ENCODE measurements at regions not wholly inside any gene's neighbourhood (a gene's known extent, or its start where the extent isn't known, plus 50 kb on each side); places are given as distances from the start of the nearest gene placed in this dataset.

DNA sequence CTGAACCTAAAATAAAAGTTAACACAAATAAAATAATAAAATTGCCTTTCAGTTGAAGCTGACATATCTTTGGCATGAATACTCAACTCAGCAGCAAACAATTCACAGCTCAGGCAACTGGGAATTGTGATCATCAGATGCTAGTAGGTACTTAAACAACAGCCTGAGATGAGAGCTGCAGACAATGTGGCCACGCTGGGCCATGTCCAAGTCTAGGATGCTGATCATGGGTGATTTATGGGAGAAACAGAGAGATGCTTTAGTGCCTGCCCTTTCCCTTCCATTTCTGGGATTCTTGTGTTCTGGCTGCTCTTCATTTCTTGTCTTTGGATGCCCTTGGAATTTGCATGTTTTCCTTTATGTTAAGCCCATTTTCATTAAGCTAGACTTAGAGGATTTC lies 212.4 kb upstream of the CWC22 start:
- no peaks in the 10 kb centered on the region for H3K4me1 ChIP-seq (ENCODE audit: control insufficient read depth in 1 of 2, insufficient read depth in 2 of 2, low read depth in 1 of 2, low read length in 1 of 2)
- 0% methylated on average over 1 of the region's 1 CpG for WGBS (ENCODE audit: low lambda C conversion rate)
- no peak overlapping the region; a peak in 1 of 4 replicates for H3K27ac ChIP-seq (ENCODE audit: low read depth in 2 of 2, low read length in 1 of 2)
- no peak for DNase-seq
- no peak overlapping the region for H3K4me2 ChIP-seq
- H3K9me3 ChIP-seq: no peaks in the 10 kb centered on the region
- no peaks in the 10 kb centered on the region for H3K79me2 ChIP-seq (ENCODE audit: insufficient read depth)
- CTCF ChIA-PET: interaction anchor here (0.9 to 1.4 kb wide), 3 partner anchors 11 to 94 kb away, joined by 3 read pairs; no protein-coding TSS in a partner anchor
- H2AFZ ChIP-seq (ENCODE audit: low read depth): no peak overlapping the region
- no peaks in the 10 kb centered on the region for H4K20me1 ChIP-seq (ENCODE audit: insufficient read depth)
- TF ChIP-seq NRF1 (IDR thresholded peaks at IDR 0.05; ENCODE audit: low read depth, low read length): no peak
- no peak overlapping the region for H3K9ac ChIP-seq
- no peaks in the 10 kb centered on the region for H3K9me2 ChIP-seq
- H3F3A ChIP-seq (replicated peaks; ENCODE audit: insufficient read depth): no peaks in the 10 kb centered on the region
- H3K4me3 ChIP-seq (ENCODE audit: low read depth in 2 of 2, low read length in 1 of 2): no peak overlapping the region
- H3K36me3 ChIP-seq (replicated peaks in 1 of 2; ENCODE audit: control insufficient read depth in 1 of 2, insufficient read depth in 2 of 2, low read length in 1 of 2): no peaks in the 10 kb centered on the region
- POLR2A ChIA-PET: no interaction called here
- H3K27me3 ChIP-seq (ENCODE audit: insufficient read depth): no peaks in the 10 kb centered on the region

DNA sequence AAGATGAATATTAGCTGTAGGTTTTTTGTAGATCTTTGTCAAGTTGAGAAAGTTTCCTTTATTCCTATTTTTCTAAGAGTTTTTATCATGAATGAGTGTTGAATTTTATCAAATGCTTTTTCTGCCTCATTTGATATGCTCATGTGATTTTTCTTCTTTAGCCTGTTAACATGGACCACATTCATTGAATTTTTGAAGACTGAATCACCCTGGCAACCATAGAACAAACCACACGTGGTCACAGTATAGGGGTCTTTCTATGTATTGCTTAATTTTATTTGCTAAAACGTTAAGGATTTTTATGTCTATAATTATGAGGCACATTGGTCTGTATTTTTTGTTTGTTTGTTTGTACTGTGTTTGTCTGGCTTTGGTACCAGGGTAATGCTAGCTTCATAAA lies 201.7 kb upstream of the CWC22 start:
- H3K27ac ChIP-seq (ENCODE audit: low read depth in 2 of 2, low read length in 1 of 2): no peak overlapping the region

DNA sequence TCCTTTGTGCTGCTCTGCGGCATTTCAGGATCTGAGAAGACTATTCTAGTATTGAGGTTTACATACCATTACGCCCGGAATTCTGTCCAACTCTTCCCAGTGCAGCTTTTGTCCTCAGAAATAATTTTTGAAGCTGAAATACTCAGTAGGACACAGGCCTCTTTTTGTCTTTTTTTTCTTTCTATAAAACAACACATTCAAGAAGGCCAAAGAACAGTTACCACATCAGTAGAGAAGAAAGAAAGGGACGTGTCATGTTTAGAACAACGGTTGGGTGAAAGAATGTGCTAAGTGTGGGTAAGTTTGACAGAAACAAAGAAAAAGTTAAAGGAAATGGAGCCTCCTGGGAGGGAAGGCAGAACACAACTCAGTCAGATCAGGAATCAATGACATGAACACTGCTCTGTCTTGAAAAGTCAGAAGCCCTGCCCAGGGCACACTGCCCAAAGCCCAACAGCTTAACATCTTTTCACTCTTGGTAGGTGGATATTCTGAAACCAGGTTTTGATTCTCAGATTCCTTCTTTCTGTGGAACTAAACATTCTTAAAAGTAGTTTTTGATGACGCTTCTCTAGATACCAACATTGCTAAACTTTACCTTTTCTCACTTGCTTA lies 198.6 kb upstream of the CWC22 start:
- no peaks in the 10 kb centered on the region for H3K27me3 ChIP-seq (ENCODE audit: insufficient read depth)
- no peaks in the 10 kb centered on the region for H3F3A ChIP-seq (replicated peaks; ENCODE audit: insufficient read depth)
- no peaks in the 10 kb centered on the region for H3K79me2 ChIP-seq (ENCODE audit: insufficient read depth)
- POLR2A ChIA-PET: no interaction called here
- TF ChIP-seq TCF12 (IDR thresholded peaks at IDR 0.05) (no peak), FOSL2 (IDR thresholded peaks at IDR 0.05; ENCODE audit: borderline replicate concordance, low read depth) (no peak), RAD21 (IDR thresholded peaks at IDR 0.05; ENCODE audit: low read length) (no peak), GATA2 (CRISPR knock-in tag; IDR thresholded peaks at IDR 0.05) (no peak), NRF1 (IDR thresholded peaks at IDR 0.05; ENCODE audit: low read depth, low read length) (no peak), CHD2 (IDR thresholded peaks at IDR 0.05; ENCODE audit: low read length, partially characterized antibody) (no peak), SMC3 (IDR thresholded peaks at IDR 0.05; ENCODE audit: low read depth, low read length) (no peak), RCOR1 (IDR thresholded peaks at IDR 0.05; ENCODE audit: low read length) (no peak), TEAD4 (IDR thresholded peaks at IDR 0.05; ENCODE audit: borderline replicate concordance, insufficient read depth) (no peak), ELF1 (IDR thresholded peaks at IDR 0.05) (no peak)
- TF ChIP-seq, protein P1, sequence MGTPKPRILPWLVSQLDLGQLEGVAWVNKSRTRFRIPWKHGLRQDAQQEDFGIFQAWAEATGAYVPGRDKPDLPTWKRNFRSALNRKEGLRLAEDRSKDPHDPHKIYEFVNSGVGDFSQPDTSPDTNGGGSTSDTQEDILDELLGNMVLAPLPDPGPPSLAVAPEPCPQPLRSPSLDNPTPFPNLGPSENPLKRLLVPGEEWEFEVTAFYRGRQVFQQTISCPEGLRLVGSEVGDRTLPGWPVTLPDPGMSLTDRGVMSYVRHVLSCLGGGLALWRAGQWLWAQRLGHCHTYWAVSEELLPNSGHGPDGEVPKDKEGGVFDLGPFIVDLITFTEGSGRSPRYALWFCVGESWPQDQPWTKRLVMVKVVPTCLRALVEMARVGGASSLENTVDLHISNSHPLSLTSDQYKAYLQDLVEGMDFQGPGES (IDR thresholded peaks at IDR 0.05; ENCODE audit: low read depth, low read length): no peak
- TF ChIP-seq, protein P2, sequence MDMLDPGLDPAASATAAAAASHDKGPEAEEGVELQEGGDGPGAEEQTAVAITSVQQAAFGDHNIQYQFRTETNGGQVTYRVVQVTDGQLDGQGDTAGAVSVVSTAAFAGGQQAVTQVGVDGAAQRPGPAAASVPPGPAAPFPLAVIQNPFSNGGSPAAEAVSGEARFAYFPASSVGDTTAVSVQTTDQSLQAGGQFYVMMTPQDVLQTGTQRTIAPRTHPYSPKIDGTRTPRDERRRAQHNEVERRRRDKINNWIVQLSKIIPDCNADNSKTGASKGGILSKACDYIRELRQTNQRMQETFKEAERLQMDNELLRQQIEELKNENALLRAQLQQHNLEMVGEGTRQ (IDR thresholded peaks at IDR 0.05; ENCODE audit: borderline replicate concordance, low read depth, low read length): no peak
- H3K9me2 ChIP-seq: no peaks in the 10 kb centered on the region
- no peaks in the 10 kb centered on the region for H3K36me3 ChIP-seq (replicated peaks in 1 of 2; ENCODE audit: control insufficient read depth in 1 of 2, insufficient read depth in 2 of 2, low read length in 1 of 2)
- no peak overlapping the region for H3K4me3 ChIP-seq (ENCODE audit: low read depth in 2 of 2, low read length in 1 of 2)
- no peak for DNase-seq
- whole genome bisulfite sequencing (ENCODE audit: low lambda C conversion rate): 85% methylated on average over 6 of the region's 6 CpGs
- H2AFZ ChIP-seq (ENCODE audit: low read depth): no peak overlapping the region
- no peak overlapping the region for H3K9ac ChIP-seq
- CTCF ChIA-PET: no interaction called here
- H3K9me3 ChIP-seq: no peaks in the 10 kb centered on the region
- H4K20me1 ChIP-seq (ENCODE audit: insufficient read depth): no peaks in the 10 kb centered on the region
- peaks cover 0 to 3% of the 10 kb centered on the region in 2 experiments; a peak in 2 of 4 replicates for H3K4me1 ChIP-seq (ENCODE audit: control insufficient read depth in 1 of 2, insufficient read depth in 2 of 2, low read depth in 1 of 2, low read length in 1 of 2)
- H3K4me2 ChIP-seq: no peak overlapping the region
- no peak overlapping the region for H3K27ac ChIP-seq (ENCODE audit: low read depth in 2 of 2, low read length in 1 of 2)

More for the DNA sequence above, 201.7 kb upstream of the CWC22 start:
- Histone ChIP-seq H2AFZ (ENCODE audit: low read depth) (no peak overlapping the region), H3K4me3 (ENCODE audit: low read depth in 2 of 2, low read length in 1 of 2) (no peak overlapping the region), H4K20me1 (ENCODE audit: insufficient read depth) (no peaks in the 10 kb centered on the region), H3K4me2 (no peak overlapping the region), H3K79me2 (ENCODE audit: insufficient read depth) (no peaks in the 10 kb centered on the region), H3K4me1 (ENCODE audit: control insufficient read depth in 1 of 2, insufficient read depth in 2 of 2, low read depth in 1 of 2, low read length in 1 of 2) (no peaks in the 10 kb centered on the region; a peak in 1 of 4 replicates), H3F3A (replicated peaks; ENCODE audit: insufficient read depth) (no peaks in the 10 kb centered on the region), H3K36me3 (replicated peaks in 1 of 2; ENCODE audit: control insufficient read depth in 1 of 2, insufficient read depth in 2 of 2, low read length in 1 of 2) (no peaks in the 10 kb centered on the region), H3K9me2 (no peaks in the 10 kb centered on the region), H3K9me3 (no peaks in the 10 kb centered on the region), H3K9ac (no peak overlapping the region), H3K27me3 (ENCODE audit: insufficient read depth) (no peaks in the 10 kb centered on the region)
- CTCF ChIA-PET: no interaction called here
- WGBS (ENCODE audit: low lambda C conversion rate): 10% methylated on average over 2 of the region's 2 CpGs
- TF ChIP-seq RFX5 (IDR thresholded peaks at IDR 0.05; ENCODE audit: low read length) (no peak), FOXJ3 (CRISPR knock-in tag; IDR thresholded peaks at IDR 0.05) (no peak), JUND (IDR thresholded peaks at IDR 0.05) (peak; percentile 26; the same call in 1 of the 2 replicates), FOSL2 (IDR thresholded peaks at IDR 0.05; ENCODE audit: borderline replicate concordance, low read depth) (peak; percentile 18; the same call in 1 of the 2 replicates), TCF12 (IDR thresholded peaks at IDR 0.05) (no peak)
- TF ChIP-seq, protein P3, sequence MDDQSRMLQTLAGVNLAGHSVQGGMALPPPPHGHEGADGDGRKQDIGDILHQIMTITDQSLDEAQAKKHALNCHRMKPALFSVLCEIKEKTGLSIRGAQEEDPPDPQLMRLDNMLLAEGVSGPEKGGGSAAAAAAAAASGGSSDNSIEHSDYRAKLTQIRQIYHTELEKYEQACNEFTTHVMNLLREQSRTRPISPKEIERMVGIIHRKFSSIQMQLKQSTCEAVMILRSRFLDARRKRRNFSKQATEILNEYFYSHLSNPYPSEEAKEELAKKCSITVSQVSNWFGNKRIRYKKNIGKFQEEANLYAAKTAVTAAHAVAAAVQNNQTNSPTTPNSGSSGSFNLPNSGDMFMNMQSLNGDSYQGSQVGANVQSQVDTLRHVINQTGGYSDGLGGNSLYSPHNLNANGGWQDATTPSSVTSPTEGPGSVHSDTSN (IDR thresholded peaks at IDR 0.05): 0 out of 2 replicates have a peak, but pooled peaks have one; percentile 9
- DNase-seq: no peak
- POLR2A ChIA-PET: no interaction called here

Measured in SK-N-SH (cell line).